TTC549 (cell line): ENCODE measurements at regions not wholly inside any gene's neighbourhood (a gene's known extent, or its start where the extent isn't known, plus 50 kb on each side); places are given as distances from the start of the nearest gene placed in this dataset.
"Not testable (repeated sequence)": the region's sequence is repeated elsewhere in the genome, so short reads cannot be mapped to it uniquely, and the experiment has no call there.

Experiments used
- FAIRE-seq: peaks from 2 replicates; lab custom pipeline; 2012; peaks lifted over from hg19 to GRCh38; lab: Jason Lieb, UNC

DNA sequence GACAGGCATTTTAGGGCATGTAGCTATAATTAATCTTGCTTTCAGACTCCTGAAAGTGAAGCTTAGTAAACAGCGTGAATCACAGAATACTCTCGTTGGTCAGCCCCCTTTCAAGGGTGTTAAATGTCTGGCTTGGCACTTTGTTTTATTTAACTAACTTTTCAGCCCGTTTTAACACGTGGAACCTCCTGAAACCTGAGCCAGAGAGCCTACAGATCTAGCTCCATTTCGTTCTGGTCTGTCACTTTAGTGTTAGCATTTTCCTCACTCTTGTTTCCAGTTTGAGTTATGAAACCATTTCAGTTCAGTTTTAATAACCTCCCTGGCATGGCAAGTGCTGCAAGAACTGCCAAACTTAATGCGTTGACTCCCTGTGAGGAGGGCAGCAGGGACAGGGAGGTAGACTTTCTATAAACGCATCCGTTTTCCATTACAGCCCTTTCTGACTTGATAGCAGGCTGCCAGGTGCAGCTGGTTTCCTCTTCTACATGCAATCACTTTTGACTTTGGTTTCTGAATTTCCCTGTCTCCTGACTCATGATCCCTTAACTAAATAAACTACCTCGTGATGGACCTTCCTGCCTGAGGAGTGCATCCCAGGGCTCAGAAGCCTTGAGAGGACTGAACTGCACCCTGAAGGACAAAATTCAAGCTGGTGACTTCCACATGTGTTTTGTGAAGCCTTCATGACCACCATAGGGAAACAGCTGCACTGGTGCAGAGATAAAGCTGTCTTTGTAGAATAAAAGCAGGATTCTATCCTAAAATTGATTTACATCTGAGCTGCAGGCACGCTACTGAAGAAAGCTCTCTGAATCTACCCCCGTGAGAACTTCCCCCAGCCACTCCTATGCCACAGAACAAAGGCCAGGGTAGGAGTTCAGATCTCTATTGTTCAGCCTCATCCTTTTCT lies 192.6 kb downstream of the DLEU7 start:
- FAIRE-seq, result no peak

DNA sequence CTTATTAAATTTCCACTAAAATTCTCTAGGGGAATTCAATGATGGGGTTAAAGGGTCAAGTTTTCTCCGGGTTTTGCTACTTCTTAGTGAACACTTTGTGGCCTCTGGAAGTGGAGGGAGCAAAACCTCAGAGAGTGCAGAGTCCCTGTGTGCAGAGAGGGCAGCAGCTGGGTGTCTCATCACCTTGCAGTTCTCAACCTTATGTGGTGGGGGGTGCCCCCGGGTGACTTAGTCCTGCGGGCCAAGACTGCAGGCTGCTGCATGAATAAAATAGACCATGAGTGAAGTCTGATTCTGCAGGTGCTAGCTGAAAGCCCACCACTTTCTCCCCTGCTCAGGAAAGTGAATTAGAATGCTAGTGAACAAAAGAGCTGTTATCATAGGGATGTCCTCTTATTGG lies 191.6 kb downstream of the DLEU7 start:
- no peak for FAIRE-seq

DNA sequence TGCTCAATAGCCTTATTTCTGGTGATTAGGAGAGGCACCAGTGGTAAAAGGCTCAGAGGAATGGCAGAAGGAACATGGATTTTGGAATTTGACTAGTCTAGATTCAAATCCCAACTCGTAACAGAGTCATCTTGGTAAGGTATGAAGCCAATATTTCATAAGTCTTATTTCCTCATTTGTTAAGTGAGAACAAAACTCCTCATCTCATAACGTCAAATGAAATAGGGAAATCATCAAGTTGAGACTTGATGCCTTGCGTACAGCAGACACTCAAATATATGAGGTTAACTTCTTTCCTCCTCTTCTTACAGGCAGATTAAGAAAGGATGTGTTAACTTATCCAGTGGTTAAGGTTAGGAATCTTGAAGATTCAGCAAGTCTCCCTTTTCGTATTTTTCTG lies 189.2 kb downstream of the DLEU7 start:
- no peak for FAIRE-seq

DNA sequence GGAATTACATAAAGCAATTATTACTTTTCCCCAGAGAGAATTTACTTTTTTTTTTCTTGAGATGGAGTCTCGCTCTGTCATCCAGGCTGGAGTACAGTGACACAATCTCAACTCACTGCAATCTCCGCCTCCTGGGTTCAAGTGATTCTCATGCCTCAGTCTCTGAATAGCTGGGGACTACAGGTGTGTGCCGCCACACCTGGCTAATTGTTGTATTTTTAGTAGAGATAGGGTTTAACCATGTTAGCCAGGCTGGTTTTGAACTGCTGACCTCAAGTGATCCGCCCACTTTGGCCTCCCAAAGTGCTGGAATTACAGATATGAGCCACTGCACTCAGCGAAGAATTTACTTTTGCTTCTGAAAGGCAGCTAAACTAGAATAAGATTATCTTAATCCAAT lies 181.6 kb downstream of the DLEU7 start:
- not testable (repeated sequence) for FAIRE-seq

DNA sequence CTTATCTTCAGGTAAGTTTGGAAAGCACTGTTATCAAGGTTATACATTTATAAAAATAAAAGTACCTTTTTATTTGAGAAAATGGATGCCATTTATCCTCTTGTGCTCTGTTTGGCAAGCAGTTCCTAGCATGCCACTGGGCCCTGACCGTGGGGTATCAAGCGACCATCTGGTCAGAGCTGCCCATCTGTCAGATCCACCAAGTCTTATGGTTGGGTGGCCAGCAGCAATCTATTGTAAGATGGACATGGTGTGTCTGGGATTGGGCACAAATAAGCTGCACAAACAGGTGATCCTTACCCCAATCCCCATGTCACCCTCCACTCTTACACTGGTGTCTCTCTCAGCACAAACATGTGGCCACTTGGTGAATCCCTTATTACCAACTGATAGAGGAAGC lies 178.5 kb downstream of the DLEU7 start:
- no peak for FAIRE-seq

DNA sequence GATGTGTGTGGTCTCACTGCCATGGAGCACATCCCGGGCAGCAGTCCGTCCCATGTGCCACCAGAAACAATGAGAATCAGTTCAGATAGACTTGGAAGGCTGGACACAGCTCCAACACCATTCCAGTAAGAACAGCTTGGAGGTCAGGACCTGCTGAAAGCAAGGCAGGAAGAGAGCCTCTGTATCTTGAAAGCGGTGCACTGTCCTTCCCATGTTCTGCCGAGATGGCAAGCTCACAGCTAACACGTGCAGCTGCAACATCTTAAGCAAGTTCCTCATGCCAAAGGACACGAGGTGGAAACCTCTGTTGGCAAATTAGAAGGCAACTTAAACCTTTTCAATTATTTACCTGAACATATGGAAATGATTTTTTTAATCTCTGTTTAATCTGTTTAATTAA lies 175.4 kb downstream of the DLEU7 start:
- no peak for FAIRE-seq

DNA sequence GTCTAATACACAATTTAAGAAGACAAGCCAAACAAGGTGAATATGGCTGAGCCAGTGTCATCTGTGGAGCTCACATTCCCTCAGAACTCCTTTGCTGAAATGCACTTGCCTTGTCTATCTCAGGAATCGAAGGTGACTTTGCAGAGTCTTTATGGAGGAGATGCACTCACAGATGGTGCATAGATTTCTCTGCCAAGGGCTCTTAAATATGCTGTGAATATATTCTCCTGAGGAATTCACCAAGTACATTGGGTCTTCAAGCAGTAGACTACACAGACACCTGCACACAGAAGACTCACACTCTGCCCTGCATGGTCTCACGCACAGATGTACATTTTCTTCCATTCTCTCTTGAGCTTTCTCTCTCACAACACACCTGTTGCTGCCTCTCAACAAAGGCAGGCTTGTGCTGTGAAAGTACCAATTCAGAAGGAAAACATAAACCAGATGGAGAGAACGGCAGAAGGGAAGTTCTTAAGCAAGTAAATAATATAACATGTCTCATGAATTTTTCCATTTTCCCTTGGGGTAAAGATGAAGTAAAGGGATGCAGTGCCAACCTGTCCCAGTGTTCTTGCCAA lies 174.7 kb downstream of the DLEU7 start:
- no peak for FAIRE-seq

DNA sequence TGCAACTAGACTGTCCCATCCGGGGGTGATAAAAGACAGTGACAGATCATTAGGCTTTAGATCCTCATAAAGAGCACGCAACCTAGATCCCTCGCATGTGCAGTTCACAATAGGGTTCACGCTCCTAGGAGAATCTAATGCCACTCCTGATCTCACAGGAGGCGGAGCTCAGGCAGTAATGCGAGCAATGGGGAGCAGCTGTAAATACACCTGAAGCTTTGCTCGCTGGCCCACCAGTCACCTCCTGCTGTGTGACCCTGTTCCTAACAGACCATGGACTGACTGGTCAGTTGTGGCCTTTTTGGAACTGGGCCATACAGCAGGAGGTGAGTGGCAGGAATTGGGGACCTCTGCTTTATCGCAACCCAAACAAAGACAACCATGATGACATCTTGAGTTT lies 173.2 kb downstream of the DLEU7 start:
- no peak for FAIRE-seq

DNA sequence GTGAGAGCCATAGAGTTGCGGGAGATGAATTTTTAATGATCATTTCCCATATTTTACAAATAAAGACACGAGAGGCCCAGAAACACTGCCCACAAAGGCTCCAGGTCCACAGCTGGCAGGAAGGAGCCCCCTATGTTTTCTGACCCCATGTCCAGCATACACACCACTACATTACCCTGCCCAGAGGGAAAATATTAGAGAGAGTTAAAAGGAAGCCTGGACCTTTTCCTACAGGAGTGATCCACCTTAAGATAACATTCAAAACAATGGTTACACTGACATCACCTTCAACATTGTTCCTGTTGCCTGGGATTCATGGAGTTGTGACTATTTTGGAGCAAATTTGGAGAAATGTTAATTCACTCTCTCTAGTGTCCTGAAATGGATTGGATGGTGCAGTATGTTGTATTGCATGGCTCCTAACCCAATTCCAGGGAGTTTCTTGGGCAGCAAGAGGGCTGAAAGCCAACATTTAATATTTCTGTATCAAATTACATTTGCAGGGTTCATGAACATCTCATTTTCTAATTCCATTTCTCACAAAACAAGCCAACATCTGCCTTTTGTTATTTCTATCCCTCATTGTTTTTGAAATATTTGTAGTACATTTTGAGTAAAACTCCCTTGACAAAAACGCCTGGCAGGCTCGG lies 172.5 kb downstream of the DLEU7 start:
- no peak for FAIRE-seq

DNA sequence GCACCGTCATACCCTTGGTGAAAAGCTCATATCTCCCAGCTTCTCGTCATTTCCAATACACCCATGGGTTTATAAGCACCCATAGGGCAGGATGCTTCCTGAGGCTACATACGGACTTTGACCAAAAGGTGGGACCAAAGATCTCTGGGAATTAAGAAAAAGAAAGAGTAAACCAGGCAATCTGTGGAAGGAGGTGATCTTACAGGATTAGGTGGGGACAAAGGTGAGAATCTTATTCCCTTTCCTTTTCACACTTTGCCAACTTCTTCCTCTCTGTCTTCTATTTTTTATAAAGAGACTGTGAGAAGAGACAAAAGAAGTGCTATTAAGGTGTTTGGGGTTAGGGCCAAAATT lies 172.0 kb downstream of the DLEU7 start:
- no peak for FAIRE-seq

DNA sequence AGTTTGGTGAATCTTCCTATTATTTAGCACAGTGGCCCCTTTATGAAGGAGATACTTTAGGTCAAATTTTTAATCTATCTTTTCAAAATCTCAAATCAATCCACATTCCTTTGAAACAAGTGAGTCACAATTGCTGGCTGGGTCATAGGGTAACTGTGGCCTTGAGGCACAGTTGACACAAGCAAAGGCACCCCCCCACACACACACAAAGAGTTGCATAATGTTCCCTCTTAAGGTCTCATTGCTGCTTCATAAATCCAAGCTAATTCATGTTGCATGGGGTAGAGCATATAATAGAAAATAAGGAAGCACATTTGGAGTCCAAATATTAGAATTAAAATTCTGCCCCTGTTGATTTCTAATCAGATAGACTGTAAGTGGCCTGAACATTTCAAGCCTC lies 171.5 kb downstream of the DLEU7 start:
- FAIRE-seq, result no peak

DNA sequence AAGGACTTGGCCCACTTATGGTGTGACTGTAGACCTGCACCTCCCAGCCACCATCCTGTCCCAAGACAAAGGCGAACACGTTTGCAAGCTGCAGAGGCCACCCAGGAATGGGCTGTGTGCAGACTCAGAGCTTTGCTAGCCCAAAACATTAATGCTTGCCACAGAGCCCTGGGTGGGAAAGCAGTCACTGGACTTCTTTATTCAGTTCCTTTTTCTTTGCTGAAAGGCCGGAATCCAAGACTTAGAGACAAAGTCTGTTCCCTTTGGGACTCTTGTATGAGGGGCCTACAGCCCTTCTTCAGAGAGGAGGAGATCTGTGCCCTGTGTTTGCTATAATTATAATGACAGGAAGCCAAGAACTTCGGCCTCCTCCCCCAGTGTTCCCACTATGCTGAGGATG lies 167.8 kb downstream of the DLEU7 start:
- no peak for FAIRE-seq

DNA sequence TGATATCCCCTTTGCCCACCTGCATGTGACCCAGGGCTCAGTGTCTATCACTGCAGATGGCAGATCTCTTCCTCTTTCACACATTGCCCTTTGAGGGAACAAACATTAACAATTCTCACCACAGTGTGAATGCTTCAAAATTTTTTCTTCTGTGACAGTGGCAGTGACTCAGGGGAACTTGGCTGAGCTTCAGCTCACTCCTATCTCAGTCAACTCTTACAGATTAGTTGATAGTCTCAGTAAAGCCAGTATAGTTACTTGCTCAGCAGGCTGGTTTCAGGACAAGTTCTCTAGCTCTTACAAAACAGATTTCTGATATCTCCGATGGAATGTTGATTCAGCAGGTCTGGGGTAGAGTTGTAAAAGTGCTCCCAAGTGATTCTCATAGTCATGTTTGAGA lies 166.9 kb downstream of the DLEU7 start:
- no peak for FAIRE-seq

DNA sequence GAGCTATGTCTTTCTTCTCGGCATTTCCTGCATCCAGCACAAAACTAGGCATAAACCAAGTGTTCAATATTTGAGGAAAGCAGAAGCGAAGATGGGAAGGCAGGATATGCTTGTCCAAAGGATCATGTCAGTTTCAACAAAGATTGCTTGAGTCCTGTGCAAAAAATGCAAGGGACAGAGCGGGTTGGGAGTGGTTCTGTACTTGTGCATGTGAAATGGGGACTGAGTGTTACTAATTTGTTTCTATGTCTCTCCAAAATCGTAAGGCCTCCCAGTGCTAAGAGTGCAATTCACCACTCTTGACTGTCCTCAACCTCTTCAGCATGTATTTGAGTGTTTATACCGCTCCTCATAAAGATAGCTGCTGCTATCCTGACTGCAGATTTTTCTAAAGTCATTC lies 166.2 kb downstream of the DLEU7 start:
- FAIRE-seq, result no peak

DNA sequence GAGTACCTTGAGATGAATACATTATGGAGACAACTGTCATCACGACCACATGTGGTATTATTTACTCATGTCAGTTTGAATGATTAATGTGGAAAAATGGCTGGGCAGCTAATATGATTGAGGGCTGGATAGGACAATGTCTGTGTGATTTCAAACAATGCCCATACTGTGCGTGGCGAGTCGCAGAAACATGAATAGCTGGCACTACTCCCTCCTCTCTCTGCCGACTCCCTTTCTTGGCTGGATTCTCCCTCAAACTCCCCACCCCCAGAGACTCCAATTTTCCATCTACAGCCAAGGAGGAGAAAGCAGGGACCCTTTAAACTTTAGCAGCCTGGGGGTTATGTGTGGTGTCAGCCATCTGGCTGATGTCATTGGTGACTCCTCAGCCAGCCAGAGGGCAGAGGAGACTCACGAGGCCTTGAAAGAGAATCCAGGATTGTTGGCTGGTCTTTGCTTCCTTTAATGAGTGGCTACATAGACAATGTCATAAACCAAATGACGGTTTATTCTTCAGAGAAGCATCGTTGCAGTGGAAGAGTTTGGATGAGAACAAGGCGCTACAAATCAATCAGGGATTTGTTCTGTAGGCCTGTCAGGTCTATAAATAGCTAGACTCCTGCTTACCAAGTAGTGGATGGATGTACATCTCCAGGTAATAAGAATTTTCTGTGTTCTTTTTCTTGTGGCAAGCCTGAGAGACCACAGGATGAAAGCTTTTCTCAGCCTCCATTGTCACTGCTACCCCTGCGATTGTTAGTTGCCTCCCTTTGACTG lies 165.6 kb downstream of the DLEU7 start:
- no peak for FAIRE-seq

DNA sequence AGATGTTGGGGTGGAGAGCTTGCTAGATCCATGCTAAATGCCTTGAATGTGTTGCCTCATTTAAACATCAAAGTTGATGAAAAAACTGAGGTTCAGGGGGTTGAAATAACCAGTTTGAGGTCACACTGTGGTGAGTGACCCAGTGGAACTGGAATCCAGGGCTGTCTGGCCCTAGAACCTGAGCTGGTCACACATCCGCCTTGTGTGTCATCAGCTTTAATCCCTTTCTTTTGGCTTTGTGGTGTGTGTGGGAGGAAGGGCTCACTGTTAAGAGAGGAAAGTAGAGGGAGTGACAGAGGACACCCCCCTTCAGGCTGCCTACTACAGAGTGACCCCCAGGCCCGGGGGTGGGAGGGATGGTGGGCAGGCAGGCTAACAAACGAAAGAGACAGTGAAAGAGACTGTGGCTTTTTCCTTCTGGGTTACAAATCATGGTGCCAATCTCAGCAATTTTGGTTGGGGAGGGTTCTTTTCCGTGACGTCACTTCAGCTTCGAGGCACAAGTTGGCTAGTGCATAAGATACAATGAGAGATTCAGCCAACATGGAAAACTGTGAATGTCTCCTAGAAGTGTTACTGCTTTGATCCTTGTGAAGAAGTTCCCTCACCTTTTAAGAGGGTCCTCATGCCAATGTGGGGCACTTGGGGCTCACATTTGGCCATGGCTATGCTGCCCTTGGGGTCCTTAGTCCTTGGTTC lies 164.9 kb downstream of the DLEU7 start:
- no peak for FAIRE-seq

DNA sequence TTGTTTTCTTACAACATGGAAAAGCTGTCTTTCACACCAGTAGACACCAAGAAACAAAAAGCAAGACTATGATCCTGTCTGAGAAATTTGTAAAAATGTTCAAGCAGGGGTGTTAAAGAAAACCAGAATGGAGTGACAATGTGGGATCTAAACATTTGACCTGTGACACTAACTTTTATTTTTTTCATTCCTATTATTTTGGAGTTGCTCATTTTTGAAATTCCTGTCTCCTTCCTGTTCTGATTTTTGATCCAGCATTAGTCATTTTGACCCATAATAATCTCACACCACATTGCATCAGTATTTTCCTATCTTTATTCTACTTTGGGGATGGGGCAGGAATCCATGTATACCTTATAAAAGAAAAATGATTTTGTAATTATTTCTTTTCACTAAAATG lies 164.2 kb downstream of the DLEU7 start:
- FAIRE-seq, result no peak

DNA sequence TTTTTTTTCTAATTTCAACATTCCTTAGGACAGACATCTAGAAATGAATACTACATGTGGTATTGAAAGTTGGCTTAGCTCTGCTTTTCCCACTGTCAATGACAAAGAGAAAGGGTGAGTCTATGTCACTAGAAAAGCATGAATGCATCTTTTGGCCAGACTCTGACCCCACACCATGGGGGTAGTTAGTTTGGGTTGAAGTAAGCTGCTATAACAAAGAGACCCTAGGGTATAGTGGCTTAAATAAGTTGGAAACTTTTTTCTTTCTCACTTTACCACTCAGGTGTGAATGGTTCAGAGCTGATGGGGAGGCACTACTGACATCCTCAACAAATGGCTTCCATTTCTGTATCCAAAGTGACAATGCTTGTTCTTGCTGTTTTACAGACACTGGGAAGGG lies 161.5 kb downstream of the DLEU7 start:
- FAIRE-seq, result no peak

DNA sequence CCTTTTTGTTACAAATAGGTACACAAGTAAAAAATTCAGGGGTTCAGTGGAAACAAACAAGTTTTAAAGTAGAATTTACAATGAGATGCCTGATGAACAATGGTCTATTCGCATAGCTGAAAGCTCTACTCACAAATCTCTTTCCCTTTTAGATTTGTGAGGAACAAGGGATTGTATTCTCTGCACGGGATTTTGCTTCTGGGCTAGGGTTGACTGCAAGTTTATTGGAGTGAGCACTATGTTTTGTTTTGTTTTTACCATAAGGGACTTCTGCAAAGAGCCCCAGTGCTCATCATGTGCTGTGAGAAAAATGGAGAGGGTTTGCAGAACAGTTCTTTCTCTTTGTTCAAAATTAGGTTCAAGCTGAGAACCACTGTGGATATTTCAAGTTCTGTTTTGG lies 160.5 kb downstream of the DLEU7 start:
- FAIRE-seq, result no peak

DNA sequence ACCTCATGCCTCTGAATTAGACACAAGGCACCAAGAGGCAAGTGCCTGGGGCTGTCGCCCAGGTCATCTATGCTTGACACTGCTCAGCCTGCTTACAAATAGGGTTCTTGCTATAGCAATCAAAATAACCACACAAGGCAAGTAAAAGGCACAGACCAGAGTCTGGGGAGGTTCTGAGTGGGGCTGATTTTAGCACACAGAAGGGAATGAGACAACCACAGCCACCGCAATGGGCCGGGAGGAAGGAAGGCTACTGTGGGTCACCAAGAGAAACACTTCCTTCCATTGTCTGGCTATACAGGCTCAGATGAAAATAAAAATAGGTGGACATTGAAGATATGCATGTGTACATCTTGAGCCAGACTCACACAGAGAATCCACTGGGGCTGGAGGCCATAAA lies 159.1 kb downstream of the DLEU7 start:
- FAIRE-seq, result no peak

DNA sequence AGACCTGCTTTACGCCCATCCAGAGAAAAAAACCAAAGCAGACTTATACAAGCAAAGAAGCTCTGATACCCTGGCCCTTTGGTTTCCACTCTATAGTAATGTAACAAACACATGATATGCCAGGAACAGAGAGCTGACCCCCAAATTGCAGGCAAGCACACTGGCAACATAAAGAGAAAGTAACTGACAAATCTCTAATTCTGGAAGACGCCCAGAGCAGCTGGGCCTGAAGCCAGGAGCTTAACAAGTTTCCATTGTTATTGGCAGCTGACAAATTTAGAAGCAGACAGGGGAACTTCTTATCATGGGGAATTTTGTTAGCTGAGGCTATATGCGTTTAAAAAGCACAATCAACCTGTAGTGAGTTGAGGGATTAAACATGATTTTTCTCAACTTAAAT lies 158.0 kb downstream of the DLEU7 start:
- FAIRE-seq, result no peak

DNA sequence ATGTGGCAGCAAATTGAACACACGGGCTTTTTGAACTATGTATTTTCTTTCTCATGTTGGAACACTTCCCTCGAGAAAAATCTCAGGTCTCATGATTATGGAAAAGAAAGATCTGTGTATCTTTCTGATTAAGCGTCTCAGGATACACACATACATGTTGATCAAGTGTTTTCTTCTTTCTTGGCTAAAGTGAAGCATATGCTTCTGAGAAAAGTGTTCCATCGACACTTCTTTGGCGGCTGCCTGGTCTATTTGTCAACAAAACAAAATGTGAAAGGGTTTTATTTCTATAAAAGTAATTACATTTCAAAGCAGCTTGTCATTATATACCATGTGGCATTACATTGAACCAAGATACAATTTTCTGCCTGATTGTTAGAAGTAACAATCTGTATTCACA lies 157.5 kb downstream of the DLEU7 start:
- FAIRE-seq, result no peak
